ENCODE measurements at regions not wholly inside any gene's neighbourhood (a gene's known extent, or its start where the extent isn't known, plus 50 kb on each side); places are given as distances from the start of the nearest gene placed in this dataset.

GRCh38 chr12:77392467-77393088 is 327.2 kb upstream of the E2F7 start:
- no peaks in the 10 kb centered on the region for H3K27me3 Mint-ChIP-seq
- DNase-seq (ENCODE audit: low spot score in 2 of 2) (no peak), ATAC-seq (replicated peaks; ENCODE audit: extremely low read depth, poor library complexity, severe bottlenecking) (no peak)
- H3K4me3 Mint-ChIP-seq = no peak overlapping the region
- H3K27ac Mint-ChIP-seq (ENCODE audit: low read depth) = no peak overlapping the region
- peaks cover 10% of the 10 kb centered on the region for H3K9me3 Mint-ChIP-seq
- no peaks in the 10 kb centered on the region for H3K4me1 Mint-ChIP-seq
- H3K36me3 Mint-ChIP-seq (ENCODE audit: insufficient read depth) = no peaks in the 10 kb centered on the region

DNA sequence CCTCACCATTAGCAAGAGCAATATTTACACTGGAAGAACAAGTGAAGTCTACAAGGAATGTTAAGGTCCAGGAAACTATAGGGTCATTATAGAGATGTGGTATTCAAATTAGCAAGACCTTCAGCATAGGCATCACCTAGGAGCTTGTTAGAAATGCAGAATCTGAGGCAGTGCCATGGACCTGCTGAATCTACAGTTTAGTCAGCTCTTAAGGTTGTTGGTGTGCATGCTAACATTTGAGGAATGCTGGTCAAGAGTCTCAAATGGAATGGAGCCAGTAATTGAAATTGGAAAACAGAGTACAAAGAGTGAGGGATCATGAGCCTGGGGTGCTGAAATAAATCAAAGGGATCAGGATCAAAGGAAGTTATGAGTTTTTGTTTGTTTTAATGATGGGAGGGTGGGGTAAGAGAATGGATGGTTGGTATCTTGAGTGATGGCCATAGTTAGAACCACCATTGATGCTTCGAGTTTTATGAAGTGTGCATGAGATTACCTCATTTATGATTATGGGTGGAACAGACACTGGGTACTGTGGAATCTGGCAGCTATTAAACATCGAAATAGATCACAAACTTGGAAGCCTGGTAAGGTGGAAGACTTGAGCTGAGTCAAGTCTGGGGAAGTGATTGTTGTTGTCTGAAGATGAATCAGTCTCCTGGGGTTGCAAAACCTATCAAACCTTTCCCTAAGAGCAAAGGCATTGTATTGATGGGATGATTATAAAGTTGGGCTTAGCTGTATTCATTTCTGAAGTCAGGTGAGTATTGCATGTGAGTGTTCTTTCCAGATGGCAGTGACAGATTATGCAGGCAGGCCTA is 323.3 kb upstream of the E2F7 start:
- Mint-ChIP-seq H3K4me3 (no peak overlapping the region), H3K9me3 (peaks cover 10% of the 10 kb centered on the region), H3K27ac (ENCODE audit: low read depth) (no peak overlapping the region), H3K36me3 (ENCODE audit: insufficient read depth) (no peaks in the 10 kb centered on the region), H3K27me3 (no peaks in the 10 kb centered on the region), H3K4me1 (no peaks in the 10 kb centered on the region)
- ATAC-seq (replicated peaks; ENCODE audit: extremely low read depth, poor library complexity, severe bottlenecking) = no peak
- no peak for DNase-seq (ENCODE audit: low spot score in 2 of 2)

DNA sequence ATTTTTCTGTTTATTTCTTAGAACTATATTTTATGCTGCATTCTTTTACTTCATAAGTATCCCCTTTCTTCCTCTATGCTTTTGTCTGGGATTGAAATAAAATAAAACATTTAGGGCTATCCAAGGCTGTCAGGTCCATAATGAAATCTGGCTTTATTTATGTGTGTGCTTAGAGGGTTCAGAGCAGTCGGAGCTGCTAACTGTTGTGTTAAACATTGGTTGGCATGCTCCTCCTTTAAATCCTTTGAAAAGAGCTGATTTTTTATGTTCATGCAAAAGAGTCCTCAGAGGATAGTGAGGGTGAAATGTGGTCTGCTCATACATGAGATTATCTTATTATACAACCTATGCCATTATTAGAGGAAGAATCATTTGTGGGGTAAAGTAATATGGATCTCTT is 322.3 kb upstream of the E2F7 start:
- no peaks in the 10 kb centered on the region for H3K4me1 Mint-ChIP-seq
- H3K36me3 Mint-ChIP-seq (ENCODE audit: insufficient read depth) = no peaks in the 10 kb centered on the region
- no peak for DNase-seq (ENCODE audit: low spot score in 2 of 2)
- no peak for ATAC-seq (replicated peaks; ENCODE audit: extremely low read depth, poor library complexity, severe bottlenecking)
- peaks cover 10% of the 10 kb centered on the region for H3K9me3 Mint-ChIP-seq
- H3K27me3 Mint-ChIP-seq = no peaks in the 10 kb centered on the region
- no peak overlapping the region for H3K4me3 Mint-ChIP-seq
- H3K27ac Mint-ChIP-seq (ENCODE audit: low read depth) = no peak overlapping the region

GRCh38 chr12:77387214-77387613 is 321.8 kb upstream of the E2F7 start:
- Mint-ChIP-seq H3K27me3 (no peaks in the 10 kb centered on the region), H3K4me3 (no peak overlapping the region), H3K36me3 (ENCODE audit: insufficient read depth) (no peaks in the 10 kb centered on the region), H3K4me1 (no peaks in the 10 kb centered on the region), H3K9me3 (peaks cover 10% of the 10 kb centered on the region), H3K27ac (ENCODE audit: low read depth) (no peak overlapping the region)
- ATAC-seq (replicated peaks; ENCODE audit: extremely low read depth, poor library complexity, severe bottlenecking) (no peak), DNase-seq (ENCODE audit: low spot score in 2 of 2) (no peak)

DNA sequence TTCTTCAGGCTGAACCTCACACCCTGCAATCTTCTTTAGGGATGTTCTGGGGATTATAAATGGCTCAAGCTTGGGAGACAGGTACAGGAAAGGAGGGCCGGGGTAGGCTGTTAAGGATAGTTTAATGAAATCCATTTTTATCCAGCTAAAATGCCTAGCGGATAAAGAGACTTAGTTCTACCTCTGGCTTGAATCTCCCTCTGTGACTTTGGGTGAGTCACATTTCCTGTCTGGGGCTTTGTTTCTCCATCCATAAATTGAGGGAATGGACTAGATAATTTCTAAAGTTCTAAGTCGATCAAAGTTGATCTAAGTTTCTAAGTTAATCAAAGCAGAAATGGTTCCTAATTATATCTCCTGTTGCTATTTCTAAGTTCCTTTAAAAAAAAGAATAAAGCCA is 319.6 kb upstream of the E2F7 start:
- no peaks in the 10 kb centered on the region for H3K36me3 Mint-ChIP-seq (ENCODE audit: insufficient read depth)

GRCh38 chr12:77382096-77382742 is 316.9 kb upstream of the E2F7 start:
- H3K36me3 Mint-ChIP-seq (ENCODE audit: insufficient read depth) = no peaks in the 10 kb centered on the region
- DNase-seq (ENCODE audit: low spot score in 2 of 2) (no peak), ATAC-seq (replicated peaks; ENCODE audit: extremely low read depth, poor library complexity, severe bottlenecking) (no peak)
- no peaks in the 10 kb centered on the region for H3K4me1 Mint-ChIP-seq
- no peak overlapping the region for H3K27ac Mint-ChIP-seq (ENCODE audit: low read depth)
- no peaks in the 10 kb centered on the region for H3K9me3 Mint-ChIP-seq
- H3K4me3 Mint-ChIP-seq = no peak overlapping the region
- no peaks in the 10 kb centered on the region for H3K27me3 Mint-ChIP-seq

More for the DNA sequence above, 319.6 kb upstream of the E2F7 start:
- Mint-ChIP-seq H3K27ac (ENCODE audit: low read depth) (no peak overlapping the region), H3K4me1 (no peaks in the 10 kb centered on the region), H3K9me3 (peaks cover 10% of the 10 kb centered on the region), H3K4me3 (no peak overlapping the region), H3K27me3 (no peaks in the 10 kb centered on the region)
- DNase-seq (ENCODE audit: low spot score in 2 of 2) (no peak), ATAC-seq (replicated peaks; ENCODE audit: extremely low read depth, poor library complexity, severe bottlenecking) (no peak)

DNA sequence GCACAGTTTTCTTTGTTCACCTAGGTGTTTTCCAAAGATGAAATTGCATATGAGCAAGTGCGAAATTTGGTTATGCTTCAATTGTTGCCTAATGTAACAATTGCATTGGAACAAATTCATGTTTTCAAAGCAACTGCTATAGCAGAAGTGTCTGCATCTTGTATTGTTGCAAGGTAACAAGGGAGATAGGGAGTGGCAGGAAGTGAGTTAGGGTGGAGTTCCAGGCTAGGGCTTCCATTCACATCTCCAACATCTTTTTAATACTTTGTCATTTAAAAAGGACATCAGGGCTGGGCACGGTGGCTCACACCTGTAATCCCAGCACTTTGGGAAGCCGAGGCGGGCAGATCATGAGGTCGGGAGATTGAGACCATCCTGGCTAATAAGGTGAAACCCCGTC is 312.3 kb upstream of the E2F7 start:
- no peak overlapping the region for H3K4me3 Mint-ChIP-seq
- no peak overlapping the region for H3K27ac Mint-ChIP-seq (ENCODE audit: low read depth)
- ATAC-seq (replicated peaks; ENCODE audit: extremely low read depth, poor library complexity, severe bottlenecking) (no peak), DNase-seq (ENCODE audit: low spot score in 2 of 2) (no peak)
- peaks cover 1% of the 10 kb centered on the region for H3K36me3 Mint-ChIP-seq (ENCODE audit: insufficient read depth)
- no peaks in the 10 kb centered on the region for H3K4me1 Mint-ChIP-seq
- H3K9me3 Mint-ChIP-seq = no peaks in the 10 kb centered on the region
- H3K27me3 Mint-ChIP-seq = no peaks in the 10 kb centered on the region

DNA sequence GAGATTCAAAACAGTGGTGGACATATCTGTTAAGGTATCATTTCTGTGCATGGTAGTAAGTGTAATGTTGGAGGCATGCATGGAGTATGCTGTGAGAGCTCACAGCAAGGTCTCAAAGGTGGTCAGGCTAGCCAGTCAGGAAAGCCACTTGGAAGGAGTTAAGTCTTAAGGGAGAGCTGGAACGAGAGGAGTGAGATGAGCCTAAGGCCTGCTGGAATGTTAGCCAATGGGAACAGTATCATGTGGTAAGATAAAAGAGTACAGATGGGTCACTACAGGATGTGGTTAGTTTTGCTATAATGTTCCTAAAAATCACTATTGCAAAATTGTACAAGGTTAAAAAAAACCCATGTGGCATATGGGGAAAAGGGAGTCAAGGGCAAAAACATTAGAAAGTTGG is 311.7 kb upstream of the E2F7 start:
- Mint-ChIP-seq H3K27me3 (no peaks in the 10 kb centered on the region), H3K27ac (ENCODE audit: low read depth) (no peak overlapping the region), H3K36me3 (ENCODE audit: insufficient read depth) (peaks cover 1% of the 10 kb centered on the region), H3K4me1 (no peaks in the 10 kb centered on the region), H3K4me3 (no peak overlapping the region), H3K9me3 (no peaks in the 10 kb centered on the region)
- no peak for ATAC-seq (replicated peaks; ENCODE audit: extremely low read depth, poor library complexity, severe bottlenecking)
- no peak for DNase-seq (ENCODE audit: low spot score in 2 of 2)

DNA sequence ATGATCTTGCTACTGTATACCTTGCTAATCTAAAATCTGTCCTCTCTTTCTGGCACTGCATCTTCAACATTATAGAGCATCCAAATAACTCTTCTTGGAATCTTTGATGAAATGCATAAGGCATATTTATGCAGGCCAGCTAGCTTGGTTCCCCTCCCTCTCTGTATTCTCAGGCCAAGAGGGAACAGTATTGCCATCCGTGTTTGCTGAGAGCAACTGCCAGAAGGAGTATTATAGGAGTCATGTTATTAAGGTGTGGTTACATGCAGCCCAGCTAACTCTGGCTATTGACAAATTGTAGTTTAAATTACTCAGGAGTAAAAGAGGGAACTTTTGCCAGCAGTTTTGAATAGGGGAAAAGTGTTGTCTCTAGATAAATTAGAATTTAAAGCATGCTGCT is 309.3 kb upstream of the E2F7 start:
- Mint-ChIP-seq H3K4me3 (no peak overlapping the region), H3K27ac (ENCODE audit: low read depth) (no peak overlapping the region), H3K27me3 (no peaks in the 10 kb centered on the region), H3K9me3 (no peaks in the 10 kb centered on the region), H3K4me1 (no peaks in the 10 kb centered on the region), H3K36me3 (ENCODE audit: insufficient read depth) (peaks cover 1% of the 10 kb centered on the region)
- no peak for ATAC-seq (replicated peaks; ENCODE audit: extremely low read depth, poor library complexity, severe bottlenecking)
- DNase-seq (ENCODE audit: low spot score in 2 of 2) = no peak

- DNase-seq (ENCODE audit: low spot score in 2 of 2) (no peak), ATAC-seq (replicated peaks; ENCODE audit: extremely low read depth, poor library complexity, severe bottlenecking) (no peak)
- H3K4me3 Mint-ChIP-seq = no peak overlapping the region
- no peaks in the 10 kb centered on the region for H3K9me3 Mint-ChIP-seq
- H3K36me3 Mint-ChIP-seq (ENCODE audit: insufficient read depth) = peaks cover 1% of the 10 kb centered on the region
- no peaks in the 10 kb centered on the region for H3K27me3 Mint-ChIP-seq
- no peaks in the 10 kb centered on the region for H3K4me1 Mint-ChIP-seq
- no peak overlapping the region for H3K27ac Mint-ChIP-seq (ENCODE audit: low read depth)
These were observed 307.1 kb upstream of the E2F7 start for GRCh38 chr12:77372494-77372893.

DNA sequence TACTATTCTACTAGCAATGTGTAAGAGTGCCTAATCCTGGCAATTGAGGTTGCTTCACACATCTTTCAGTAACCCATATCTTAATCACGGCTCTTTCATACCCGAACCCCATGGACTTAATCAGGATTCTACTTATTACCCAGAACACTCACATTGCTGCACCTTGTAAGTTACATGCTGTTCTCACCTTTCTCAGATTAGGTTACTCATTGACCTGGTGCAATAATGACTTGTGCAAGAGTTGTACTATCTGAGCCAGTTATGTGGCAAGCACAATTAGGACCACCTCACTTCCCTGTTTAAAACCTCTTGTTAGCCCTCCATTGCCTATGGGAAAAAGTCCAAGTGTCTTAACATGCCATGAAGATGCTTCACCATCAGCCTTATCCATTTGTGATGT is 306.7 kb upstream of the E2F7 start:
- ATAC-seq (replicated peaks; ENCODE audit: extremely low read depth, poor library complexity, severe bottlenecking) = no peak

GRCh38 chr12:77368379-77368778 is 303.0 kb upstream of the E2F7 start:
- no peaks in the 10 kb centered on the region for H3K36me3 Mint-ChIP-seq (ENCODE audit: insufficient read depth)
- H3K4me1 Mint-ChIP-seq = no peaks in the 10 kb centered on the region
- H3K27ac Mint-ChIP-seq (ENCODE audit: low read depth) = no peak overlapping the region
- peaks cover 8% of the 10 kb centered on the region for H3K9me3 Mint-ChIP-seq
- no peak overlapping the region for H3K4me3 Mint-ChIP-seq
- no peaks in the 10 kb centered on the region for H3K27me3 Mint-ChIP-seq
- DNase-seq (ENCODE audit: low spot score in 2 of 2) = no peak
- no peak for ATAC-seq (replicated peaks; ENCODE audit: extremely low read depth, poor library complexity, severe bottlenecking)

More for the DNA sequence above, 306.7 kb upstream of the E2F7 start:
- peaks cover 1% of the 10 kb centered on the region for H3K36me3 Mint-ChIP-seq (ENCODE audit: insufficient read depth)
- H3K27ac Mint-ChIP-seq (ENCODE audit: low read depth) = no peak overlapping the region
- no peak overlapping the region for H3K4me3 Mint-ChIP-seq
- no peaks in the 10 kb centered on the region for H3K27me3 Mint-ChIP-seq
- H3K4me1 Mint-ChIP-seq = no peaks in the 10 kb centered on the region
- H3K9me3 Mint-ChIP-seq = no peaks in the 10 kb centered on the region
- DNase-seq (ENCODE audit: low spot score in 2 of 2) = no peak

DNA sequence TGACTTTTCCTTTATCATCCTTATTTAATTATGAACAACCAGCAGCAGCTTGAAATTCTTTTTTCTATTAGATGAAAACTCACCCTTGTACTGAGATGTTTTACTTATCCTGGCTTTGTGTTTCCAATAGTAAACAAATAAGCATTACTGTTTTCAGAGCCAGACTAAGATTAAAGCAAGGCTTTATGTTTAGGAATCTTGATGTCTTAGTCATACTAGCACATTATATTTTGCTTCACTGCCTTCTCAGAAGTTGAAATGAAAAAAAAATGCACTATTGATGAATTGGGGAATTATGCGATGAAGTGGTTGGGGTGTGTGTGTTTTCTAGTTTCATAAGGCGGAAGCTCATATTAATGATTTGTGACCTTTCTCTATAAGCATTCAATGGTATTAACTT is 301.2 kb upstream of the E2F7 start:
- Mint-ChIP-seq H3K36me3 (ENCODE audit: insufficient read depth) (no peaks in the 10 kb centered on the region), H3K4me1 (no peaks in the 10 kb centered on the region), H3K27me3 (no peaks in the 10 kb centered on the region), H3K4me3 (no peak overlapping the region), H3K9me3 (peaks cover 8% of the 10 kb centered on the region), H3K27ac (ENCODE audit: low read depth) (no peak overlapping the region)
- DNase-seq (ENCODE audit: low spot score in 2 of 2) (no peak), ATAC-seq (replicated peaks; ENCODE audit: extremely low read depth, poor library complexity, severe bottlenecking) (no peak)
